Endothelial cell (in vitro differentiated cells): ENCODE measurements at regions not wholly inside any gene's neighbourhood (a gene's known extent, or its start where the extent isn't known, plus 50 kb on each side); places are given as distances from the start of the nearest gene placed in this dataset.
A peak's percentile ranks its signal among the peaks of the same experiment; 100 is the strongest.

Experiments used
- DNase-seq: peaks from one replicate; pipeline ENCODE4 v3.0.0; 2021; ENCODE audit warnings: low spot score
- H3K27ac Mint-ChIP-seq: one replicate; pipeline ENCODE4 v1.8.0; 2021; ENCODE audit warnings: mixed read lengths, inconsistent platforms; ENCODE audit not compliant: unreplicated experiment
- H3K27me3 Mint-ChIP-seq: one replicate; pipeline ENCODE4 v1.8.0; 2021; ENCODE audit warnings: mild to moderate bottlenecking, moderate library complexity, mixed read lengths, inconsistent platforms; ENCODE audit not compliant: unreplicated experiment
- H3K36me3 Mint-ChIP-seq: one replicate; pipeline ENCODE4 v1.8.0; 2021; ENCODE audit warnings: mild to moderate bottlenecking, low read depth, mixed read lengths, inconsistent platforms; ENCODE audit not compliant: unreplicated experiment
- H3K4me1 Mint-ChIP-seq: one replicate; pipeline ENCODE4 v1.8.0; 2021; ENCODE audit warnings: mild to moderate bottlenecking, mixed read lengths, inconsistent platforms; ENCODE audit not compliant: unreplicated experiment
- H3K4me3 Mint-ChIP-seq: one replicate; pipeline ENCODE4 v1.8.0; 2021; ENCODE audit warnings: mild to moderate bottlenecking, mixed read lengths, inconsistent platforms; ENCODE audit not compliant: unreplicated experiment
- H3K9me3 Mint-ChIP-seq: one replicate; pipeline ENCODE4 v1.8.0; 2021; ENCODE audit warnings: mixed read lengths, inconsistent platforms; ENCODE audit not compliant: unreplicated experiment
- TF ChIP-seq, protein P1 (sequence below): fragments of 200-600 bp; sonication (generic); IDR thresholded peaks from one replicate; pipeline ENCODE4 v1.5.0; 2021; ENCODE audit warnings: antibody characterized with exemption; ENCODE audit not compliant: unreplicated experiment

DNA sequence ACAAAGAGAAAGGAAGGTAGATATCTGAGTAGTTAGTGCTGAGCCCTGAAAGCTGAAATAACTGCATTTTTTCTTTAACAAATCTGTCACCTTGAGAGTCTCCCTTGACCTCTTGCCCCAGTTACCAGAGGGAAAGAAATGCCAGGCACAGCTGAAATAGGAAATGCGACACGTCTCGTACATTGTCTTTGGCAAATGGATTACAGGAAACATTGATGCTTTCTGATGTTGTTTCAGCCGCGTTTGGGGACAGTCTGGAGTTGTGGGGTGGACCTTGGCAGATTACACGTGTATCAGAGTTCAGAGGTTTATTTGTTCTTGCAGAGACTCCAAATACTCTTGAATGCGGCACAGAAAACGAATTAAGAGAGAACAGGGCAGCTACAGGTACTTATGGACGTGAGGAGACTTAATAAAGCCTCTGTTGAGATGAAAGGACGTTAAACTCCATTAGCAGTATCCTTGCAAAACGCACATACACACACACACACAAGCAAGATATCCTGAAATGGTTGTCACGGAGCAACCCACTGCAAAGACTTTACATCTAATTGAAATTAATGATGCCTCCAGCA is 272.8 kb upstream of the RORA start:
- no peaks in the 10 kb centered on the region for H3K9me3 Mint-ChIP-seq
- peak; percentile 10 for DNase-seq
- H3K27ac Mint-ChIP-seq, result no peak overlapping the region
- H3K4me3 Mint-ChIP-seq, result no peak overlapping the region
- peaks cover 3% of the 10 kb centered on the region for H3K27me3 Mint-ChIP-seq
- H3K4me1 Mint-ChIP-seq, result peaks cover 18% of the 10 kb centered on the region
- no peaks in the 10 kb centered on the region for H3K36me3 Mint-ChIP-seq
- TF ChIP-seq, protein P1, sequence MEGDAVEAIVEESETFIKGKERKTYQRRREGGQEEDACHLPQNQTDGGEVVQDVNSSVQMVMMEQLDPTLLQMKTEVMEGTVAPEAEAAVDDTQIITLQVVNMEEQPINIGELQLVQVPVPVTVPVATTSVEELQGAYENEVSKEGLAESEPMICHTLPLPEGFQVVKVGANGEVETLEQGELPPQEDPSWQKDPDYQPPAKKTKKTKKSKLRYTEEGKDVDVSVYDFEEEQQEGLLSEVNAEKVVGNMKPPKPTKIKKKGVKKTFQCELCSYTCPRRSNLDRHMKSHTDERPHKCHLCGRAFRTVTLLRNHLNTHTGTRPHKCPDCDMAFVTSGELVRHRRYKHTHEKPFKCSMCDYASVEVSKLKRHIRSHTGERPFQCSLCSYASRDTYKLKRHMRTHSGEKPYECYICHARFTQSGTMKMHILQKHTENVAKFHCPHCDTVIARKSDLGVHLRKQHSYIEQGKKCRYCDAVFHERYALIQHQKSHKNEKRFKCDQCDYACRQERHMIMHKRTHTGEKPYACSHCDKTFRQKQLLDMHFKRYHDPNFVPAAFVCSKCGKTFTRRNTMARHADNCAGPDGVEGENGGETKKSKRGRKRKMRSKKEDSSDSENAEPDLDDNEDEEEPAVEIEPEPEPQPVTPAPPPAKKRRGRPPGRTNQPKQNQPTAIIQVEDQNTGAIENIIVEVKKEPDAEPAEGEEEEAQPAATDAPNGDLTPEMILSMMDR, result no peak

DNA sequence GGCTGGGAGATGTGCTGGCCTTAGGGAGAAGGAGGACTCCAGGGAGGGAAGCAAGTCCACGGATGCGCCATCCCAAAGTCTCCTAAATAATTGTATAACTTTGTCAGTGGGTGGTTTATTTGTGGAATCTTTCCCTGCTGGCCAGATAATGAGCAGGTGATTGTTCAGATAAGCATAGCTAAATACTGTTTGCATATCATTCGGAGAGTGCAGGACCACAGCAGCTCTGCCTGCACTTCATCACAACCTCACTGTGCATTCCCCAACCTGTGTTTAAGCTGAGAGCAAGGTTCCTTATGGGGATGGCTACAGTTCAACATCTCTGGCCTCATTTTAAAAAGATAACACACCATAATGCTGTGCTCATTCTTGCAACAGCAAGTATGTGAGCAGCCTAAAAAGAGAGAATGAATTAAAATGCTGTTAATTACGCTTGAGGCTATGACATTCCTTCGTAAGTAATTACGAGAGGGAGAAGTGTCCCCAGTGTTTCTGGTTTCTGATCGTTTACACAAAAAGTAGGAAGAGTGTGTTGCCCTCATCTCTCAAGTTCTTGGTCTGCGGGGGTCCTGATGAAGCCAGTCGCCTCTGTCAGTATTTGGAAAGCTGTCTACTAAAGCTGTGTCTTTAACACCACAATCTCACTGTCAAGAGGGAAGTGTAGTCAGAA is 272.0 kb upstream of the RORA start:
- H3K4me3 Mint-ChIP-seq, result no peak overlapping the region
- peaks cover 18% of the 10 kb centered on the region for H3K4me1 Mint-ChIP-seq
- no peaks in the 10 kb centered on the region for H3K9me3 Mint-ChIP-seq
- H3K36me3 Mint-ChIP-seq, result no peaks in the 10 kb centered on the region
- H3K27ac Mint-ChIP-seq, result no peak overlapping the region
- no peak for DNase-seq
- TF ChIP-seq, protein P1, result no peak
- H3K27me3 Mint-ChIP-seq, result peaks cover 2% of the 10 kb centered on the region

DNA sequence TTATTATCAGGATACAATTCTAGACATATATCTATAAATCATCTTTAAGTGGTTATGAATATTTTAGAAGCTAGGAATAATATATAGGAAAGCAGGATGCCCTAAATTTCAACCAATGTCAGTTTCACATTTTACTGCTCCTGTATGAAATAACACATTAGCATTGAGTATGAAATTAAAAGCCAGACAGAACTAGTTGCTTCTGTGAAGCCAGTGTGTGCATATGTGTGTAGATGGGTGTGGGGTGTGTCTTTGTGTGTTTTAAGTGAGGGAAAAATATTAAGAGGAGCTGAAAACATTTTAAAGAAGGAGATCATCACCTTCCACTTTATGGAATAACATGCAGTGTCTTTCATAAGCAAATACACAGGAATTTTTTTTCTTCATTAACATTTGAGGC is 271.4 kb upstream of the RORA start:
- peaks cover 18% of the 10 kb centered on the region for H3K4me1 Mint-ChIP-seq
- H3K27ac Mint-ChIP-seq, result no peak overlapping the region
- DNase-seq, result no peak
- TF ChIP-seq, protein P1, result no peak
- H3K36me3 Mint-ChIP-seq, result no peaks in the 10 kb centered on the region
- peaks cover 2% of the 10 kb centered on the region for H3K27me3 Mint-ChIP-seq
- H3K4me3 Mint-ChIP-seq, result no peak overlapping the region
- H3K9me3 Mint-ChIP-seq, result no peaks in the 10 kb centered on the region

DNA sequence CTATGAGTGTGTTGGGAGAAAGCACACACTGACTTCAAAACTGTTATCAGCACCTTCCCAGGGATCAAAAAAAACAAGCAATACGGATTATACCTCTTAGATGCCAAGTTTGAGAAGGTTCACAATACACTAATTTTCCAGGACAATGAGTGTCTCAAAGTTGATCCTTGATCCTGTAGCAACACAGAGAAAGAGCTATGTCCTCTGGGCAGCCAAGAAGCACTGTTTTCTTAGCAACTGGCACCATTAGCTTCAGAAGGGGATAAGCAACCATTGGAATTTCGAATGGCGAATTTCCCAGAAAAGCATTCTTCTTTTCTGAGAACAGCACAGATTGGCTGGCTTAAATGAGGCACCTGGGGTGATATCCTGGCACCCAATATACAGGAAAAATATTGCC is 270.3 kb upstream of the RORA start:
- Mint-ChIP-seq H3K4me3 (no peak overlapping the region), H3K36me3 (no peaks in the 10 kb centered on the region), H3K4me1 (peaks cover 18% of the 10 kb centered on the region), H3K27ac (no peak overlapping the region), H3K9me3 (no peaks in the 10 kb centered on the region), H3K27me3 (peaks cover 2% of the 10 kb centered on the region)
- TF ChIP-seq, protein P1, result no peak
- DNase-seq, result no peak

DNA sequence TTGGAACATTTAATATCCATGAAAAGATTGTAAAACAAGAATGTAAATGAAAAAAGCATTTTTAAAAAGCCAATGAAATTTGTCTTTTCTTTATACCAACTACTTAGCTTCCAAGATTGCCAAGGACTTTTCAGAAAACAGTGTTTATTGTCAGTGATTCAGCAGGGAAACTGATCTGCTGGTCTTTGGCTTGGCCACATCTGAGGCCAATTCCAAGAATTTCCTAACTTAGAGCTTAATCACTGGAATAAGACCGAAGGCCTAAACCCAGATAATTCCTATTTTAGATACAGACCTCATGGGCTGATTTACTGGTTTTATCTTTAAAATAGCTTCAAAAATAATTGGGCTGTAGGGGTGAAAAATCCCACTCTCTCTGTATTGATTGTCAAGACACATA is 260.5 kb upstream of the RORA start:
- DNase-seq, result no peak
- Mint-ChIP-seq H3K36me3 (no peaks in the 10 kb centered on the region), H3K27me3 (no peaks in the 10 kb centered on the region), H3K4me3 (no peak overlapping the region), H3K4me1 (no peaks in the 10 kb centered on the region), H3K27ac (no peak overlapping the region), H3K9me3 (no peaks in the 10 kb centered on the region)
- TF ChIP-seq, protein P1, result no peak
